ENCODE measurements at regions not wholly inside any gene's neighbourhood (a gene's known extent, or its start where the extent isn't known, plus 50 kb on each side); places are given as distances from the start of the nearest gene placed in this dataset.

DNA sequence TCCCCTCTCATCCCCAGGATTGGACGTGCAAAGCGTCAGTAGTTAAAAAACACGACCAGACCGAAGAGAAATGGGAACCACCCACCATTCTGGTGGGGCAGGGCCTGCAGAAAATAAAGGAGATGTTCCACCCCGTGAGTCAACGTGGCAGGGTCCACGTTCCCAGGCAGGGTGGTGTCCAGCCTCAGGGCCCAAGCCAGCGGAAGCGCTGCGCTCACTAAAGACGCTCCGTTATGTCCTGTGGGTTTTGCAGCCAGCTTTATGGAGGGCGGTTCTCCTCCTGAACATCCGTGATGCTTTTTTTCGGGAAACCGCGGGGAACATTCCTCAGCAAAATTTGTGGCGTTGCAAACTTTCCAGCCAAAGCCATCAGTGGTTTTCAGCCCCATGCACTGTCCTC, 93.4 kb upstream of the SHOX start:
- TF ChIP-seq, protein P1, sequence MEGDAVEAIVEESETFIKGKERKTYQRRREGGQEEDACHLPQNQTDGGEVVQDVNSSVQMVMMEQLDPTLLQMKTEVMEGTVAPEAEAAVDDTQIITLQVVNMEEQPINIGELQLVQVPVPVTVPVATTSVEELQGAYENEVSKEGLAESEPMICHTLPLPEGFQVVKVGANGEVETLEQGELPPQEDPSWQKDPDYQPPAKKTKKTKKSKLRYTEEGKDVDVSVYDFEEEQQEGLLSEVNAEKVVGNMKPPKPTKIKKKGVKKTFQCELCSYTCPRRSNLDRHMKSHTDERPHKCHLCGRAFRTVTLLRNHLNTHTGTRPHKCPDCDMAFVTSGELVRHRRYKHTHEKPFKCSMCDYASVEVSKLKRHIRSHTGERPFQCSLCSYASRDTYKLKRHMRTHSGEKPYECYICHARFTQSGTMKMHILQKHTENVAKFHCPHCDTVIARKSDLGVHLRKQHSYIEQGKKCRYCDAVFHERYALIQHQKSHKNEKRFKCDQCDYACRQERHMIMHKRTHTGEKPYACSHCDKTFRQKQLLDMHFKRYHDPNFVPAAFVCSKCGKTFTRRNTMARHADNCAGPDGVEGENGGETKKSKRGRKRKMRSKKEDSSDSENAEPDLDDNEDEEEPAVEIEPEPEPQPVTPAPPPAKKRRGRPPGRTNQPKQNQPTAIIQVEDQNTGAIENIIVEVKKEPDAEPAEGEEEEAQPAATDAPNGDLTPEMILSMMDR (IDR thresholded peaks at IDR 0.05; ENCODE audit: low read depth, low read length, poor library complexity, severe bottlenecking) = no peak
- TF ChIP-seq EZH2phosphoT487 (IDR thresholded peaks at IDR 0.05; ENCODE audit: borderline replicate concordance, low read length) = no peak
